AML-193 (cell line): ENCODE measurements at regions not wholly inside any gene's neighbourhood (a gene's known extent, or its start where the extent isn't known, plus 50 kb on each side); places are given as distances from the start of the nearest gene placed in this dataset.

Source experiments
- DNase-seq, 2 experiments: peaks; one replicate each; lab custom pipeline; 2025; lab: John Stamatoyannopoulos, UW

DNA sequence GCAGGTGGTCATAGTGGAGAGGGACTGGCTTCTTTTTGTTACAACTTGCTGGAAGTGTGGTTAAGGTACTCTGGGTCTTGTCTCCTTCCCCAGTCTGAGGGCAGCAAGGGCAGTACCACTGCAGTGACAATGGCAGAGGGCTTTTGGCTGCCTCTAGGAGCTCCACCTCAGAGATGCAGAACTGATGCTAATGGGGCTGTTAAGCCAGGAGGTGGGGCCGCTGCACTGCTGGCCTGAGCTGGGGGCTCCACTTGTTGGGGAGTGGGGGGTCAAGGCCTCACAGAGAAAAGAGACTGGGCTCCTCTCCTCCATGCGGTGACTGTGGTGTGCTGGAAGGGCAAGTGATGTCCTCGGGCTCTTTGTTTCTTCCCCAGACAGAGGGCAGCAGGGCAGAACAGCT, 135.7 kb downstream of the DSEL start:
- DNase-seq, result no peak

DNA sequence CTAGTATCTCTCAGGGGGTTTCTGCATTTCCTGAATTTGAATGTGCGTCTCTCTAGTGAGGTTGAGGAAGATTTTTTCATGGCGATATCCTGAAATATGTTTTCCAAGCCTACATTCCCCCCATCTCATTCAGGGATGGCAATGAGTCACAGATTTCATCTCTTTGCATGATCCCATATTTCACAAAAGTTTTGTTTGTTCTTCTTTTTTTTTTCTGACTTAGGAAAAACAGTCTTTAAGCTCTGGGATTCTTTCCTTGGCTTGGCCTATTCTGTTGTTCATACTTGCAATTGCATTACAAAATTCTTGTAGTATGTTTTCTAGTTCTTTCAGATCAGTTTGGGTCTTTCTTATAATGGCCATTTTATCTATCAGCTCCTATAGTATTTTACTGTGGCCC, 136.5 kb downstream of the DSEL start:
- DNase-seq, result no peak

DNA sequence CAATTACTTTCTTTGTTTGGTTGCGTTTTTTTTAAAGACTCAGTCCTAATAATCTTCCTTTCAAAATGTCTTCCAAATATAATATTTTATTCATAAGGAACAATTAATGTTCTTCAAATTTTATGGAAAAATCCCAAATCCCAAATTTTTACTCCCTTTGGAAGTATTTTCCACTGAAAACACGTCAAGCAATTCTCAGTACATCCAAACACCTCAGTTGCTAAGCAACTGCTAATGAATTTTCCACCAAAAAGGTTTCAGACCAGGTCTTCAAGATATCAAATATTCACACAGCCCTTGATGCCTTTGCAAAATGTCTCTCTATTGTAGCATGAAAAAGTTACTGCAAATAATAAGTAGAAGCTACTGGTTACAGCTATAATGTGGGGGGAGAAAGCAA, 140.1 kb downstream of the DSEL start:
- DNase-seq, result no peak

DNA sequence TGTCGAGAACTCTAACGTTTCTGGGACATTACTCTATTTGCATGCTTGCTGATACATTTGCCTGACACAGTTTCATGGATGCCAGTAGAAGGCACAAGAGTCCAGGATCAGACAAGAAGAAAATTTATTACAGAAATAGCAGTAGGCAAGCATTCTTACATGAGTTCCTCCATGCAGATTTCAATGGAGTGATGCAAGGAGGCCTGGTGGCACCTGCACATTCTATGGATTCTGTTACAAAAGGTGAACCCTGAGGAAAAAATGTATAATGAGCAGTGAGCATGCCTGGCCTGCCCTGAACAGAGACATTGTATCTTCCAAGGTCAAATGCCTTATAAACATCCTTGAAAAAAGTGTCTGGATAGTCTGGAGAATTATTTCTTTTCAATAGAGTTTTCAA, 142.9 kb downstream of the DSEL start:
- no peak for DNase-seq

DNA sequence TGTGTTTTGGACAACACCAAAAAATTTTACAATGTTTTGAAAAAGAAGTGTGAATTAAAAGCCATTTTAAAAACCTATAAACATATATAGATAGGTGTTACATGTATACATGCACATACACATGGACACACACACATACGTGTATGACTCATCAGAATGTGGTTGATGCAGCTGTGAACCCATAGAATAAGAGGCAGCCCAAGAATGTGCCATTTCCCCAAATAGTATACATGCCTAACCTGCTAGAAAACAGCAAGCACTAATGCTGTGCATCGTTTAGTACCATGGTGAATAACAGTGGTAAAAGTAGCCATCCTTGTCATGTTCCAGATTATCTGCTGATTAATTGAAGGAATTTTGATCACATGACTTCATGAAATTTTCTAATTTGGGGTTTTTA, 149.0 kb downstream of the DSEL start:
- no peak for DNase-seq

DNA sequence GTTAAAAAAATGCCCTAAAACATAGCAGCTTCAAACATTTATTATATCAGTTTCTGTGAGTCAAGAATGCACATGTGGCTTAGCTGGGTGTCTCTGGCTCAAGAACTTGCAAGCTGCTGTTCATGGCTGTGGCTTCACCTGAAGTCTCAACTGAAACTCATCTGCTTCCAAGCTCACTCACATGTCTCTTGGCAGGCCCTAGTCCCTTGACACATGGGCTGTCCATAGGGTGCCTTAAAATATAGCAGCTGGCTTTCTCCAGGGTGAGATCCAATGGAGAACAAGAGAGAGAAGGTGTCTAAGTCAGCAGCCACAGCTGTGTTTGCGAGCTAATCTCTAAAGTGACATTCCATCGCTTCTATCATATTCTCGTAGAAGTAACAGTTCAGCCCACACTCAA, 152.8 kb downstream of the DSEL start:
- DNase-seq, result no peak

DNA sequence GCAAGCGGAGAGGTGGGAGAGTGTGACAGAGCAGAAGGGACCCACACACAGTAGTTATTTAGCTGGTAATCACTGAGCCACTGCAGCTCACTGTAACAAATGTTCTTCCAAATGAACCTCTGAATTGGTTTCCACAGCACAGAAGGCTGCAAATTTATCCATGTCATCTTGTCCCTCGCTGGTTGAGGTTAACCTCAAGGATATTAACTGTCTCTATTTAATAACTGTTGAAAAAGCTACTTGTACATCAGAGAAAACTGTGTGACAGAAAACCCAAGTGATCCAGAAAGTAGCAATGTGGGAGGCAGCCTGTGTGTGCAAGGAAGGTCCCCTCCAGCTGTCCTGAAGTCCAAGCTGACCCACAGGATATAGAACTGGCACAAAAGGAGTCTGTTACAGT, 153.6 kb downstream of the DSEL start:
- no peak for DNase-seq

DNA sequence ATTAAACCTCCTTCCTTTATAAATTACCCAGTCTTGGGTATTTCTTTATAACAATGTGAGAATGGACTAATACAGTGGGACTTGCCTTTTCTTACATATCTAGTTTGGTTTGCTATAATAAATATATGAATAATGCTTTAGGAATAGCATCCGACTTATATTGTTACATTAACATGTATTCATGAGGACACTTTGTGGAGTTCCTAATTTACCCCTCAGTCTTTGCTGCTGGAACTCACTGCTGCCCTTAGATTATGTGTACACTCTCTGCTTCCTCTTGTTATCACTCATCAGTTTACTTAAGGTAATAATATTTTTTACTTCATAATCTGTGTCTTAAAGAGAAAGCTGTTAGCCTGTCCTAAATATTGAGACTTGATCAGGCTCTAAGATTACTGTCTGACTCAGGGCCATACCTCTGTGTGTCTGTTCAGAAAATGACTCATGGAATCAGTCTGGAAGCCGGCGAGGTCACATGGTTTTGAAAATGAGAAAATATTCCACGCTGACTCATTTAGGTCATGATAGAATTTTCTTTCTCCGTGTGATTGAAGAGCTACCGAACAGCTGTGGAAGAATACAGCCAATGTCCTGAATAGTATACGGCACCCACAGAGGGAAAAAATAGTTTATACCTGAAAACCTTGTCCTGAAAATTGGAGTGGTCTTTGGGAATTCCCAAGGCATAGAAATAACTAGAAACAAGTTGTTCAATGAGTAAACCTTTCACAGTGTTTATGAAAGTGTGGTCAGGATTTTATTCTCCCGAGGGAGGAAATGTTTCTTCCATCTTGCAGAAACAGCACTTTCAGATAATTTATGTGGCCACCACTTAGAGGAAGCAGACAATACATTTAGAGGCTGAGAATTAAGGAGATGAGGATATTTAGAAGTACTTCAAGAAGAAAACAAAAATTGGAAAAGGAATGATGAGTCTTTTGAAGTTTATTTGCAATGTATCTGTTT, 156.4 kb downstream of the DSEL start:
- DNase-seq, result no peak

DNA sequence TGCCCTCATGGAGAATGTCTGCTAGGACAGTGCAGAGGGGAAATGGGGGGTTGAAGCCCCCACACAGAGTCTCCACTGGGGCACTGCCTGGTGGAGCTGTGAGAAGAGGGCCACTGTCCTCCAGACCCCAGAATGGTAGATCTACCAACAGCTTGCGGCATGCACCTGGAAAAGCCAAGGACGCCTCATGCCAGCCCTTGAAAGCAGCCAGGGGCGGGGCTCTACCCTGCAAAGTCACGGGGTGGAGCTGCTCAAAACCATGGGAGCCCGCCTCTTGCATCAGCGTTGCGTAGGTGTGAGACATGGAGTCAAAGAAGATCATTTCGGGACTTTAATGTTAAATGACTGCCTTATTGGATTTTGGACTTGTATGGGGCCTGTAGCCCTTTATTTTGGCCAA, 157.6 kb downstream of the DSEL start:
- no peak for DNase-seq

DNA sequence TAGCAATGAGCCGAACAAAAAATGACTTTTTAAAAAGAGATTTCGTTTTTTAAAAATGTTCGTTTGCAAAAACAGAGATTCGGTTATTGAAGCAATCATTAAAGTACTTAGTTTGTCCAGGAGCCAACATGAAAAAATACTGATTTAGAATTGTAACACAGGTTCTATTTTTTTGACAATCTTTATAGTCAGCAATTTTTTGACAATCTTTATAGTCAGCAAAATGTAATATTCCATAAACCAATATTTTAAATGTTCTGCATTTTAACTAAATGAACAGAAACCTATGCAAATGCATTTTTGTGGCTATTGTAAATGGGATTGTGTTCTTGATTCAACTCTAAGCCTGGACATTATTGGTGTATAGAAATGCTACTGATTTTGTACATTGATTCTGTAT, 161.8 kb downstream of the DSEL start:
- DNase-seq, result no peak

DNA sequence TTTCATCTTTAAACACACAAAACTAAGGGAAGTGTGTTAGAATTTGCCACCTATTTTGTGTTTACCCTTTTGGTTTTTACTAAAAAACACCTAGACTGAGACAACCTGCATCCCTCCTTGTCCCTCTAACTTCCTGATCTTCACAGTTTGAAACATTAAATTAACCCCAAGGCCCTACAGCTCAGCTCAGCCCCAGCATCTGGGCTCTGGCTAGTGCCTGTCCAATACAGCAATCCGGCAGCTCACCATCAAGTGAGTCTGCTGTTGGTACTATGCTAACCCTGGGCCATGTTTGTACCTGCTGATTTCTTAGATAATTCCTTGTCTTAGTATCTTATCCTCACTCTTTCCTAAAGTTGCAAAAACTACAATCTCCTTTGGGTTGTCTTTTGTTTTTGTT, 162.4 kb downstream of the DSEL start:
- DNase-seq, result no peak

DNA sequence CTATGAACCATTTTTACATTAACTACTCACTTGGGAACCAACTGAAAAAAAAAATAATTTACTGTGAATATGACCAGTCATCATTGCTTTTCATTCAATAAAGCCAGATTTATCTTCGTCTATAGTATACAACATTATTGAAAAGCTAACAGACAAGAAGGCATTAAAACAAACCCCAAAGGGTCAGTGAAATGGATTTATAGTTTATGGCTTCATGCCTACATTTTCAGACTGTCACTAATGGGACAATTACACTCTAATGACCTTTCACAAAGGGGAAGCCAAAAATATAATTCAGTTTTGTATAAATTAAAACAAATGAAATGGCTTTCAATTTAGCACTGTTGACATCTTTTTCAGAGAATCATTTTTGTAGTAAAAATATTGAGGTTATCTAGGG, 169.1 kb downstream of the DSEL start:
- no peak for DNase-seq

DNA sequence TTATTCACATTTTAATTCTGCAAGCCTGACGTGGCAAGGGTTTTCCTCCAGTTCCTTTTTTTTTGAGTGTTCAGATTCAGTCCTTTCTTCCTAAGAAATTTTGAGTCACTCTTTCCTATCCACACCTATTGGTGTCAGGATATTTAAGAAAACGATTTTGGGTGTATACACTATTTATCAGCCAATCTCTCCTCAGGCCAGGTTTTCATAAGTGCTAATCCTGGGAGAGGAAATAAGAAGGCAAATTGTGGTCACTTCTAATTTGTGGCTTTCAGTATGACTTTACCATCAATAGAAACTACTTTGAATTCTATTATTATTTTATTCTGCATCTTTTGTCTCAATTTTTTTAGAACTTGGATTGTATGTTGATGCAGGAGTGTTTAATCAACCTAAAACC, 174.4 kb downstream of the DSEL start:
- DNase-seq, result no peak

DNA sequence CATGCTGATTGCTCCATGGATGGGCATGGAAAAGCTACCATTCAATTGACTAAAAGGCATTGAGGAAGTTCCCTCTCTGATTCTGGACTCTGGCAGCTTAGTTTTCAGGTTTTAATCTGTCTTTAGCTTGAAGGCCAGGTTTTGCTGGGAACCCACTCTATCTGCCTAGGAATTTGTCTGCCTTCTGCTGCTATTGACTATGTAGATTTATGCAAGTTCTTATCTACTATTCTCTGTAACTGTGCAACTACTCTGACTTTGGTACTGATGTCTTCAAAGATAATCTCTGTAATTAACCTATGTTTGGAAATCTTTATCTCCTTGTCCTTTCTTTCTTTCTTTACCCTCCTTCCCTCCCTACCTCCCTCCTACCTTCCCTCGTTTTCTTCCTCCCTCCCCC, 178.8 kb downstream of the DSEL start:
- DNase-seq, result no peak

DNA sequence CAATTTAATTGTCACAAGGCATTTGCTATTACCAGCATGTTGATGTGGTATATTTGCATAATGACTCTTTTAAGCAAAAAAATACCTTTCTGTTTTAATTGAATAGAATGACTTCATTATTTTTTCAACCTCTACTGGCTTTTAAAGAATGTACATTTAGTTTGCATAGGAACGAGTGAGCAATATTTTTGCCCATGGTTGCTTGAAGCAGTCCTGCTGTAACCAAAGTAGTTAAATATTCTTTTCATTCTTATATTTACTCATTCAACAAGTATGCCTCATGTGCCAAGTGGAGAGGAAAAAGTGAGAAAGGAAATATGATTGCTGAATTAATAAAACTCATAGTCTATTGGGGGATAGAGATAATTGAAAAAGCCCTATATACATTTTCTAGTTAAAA, 184.7 kb downstream of the DSEL start:
- no peak for DNase-seq

DNA sequence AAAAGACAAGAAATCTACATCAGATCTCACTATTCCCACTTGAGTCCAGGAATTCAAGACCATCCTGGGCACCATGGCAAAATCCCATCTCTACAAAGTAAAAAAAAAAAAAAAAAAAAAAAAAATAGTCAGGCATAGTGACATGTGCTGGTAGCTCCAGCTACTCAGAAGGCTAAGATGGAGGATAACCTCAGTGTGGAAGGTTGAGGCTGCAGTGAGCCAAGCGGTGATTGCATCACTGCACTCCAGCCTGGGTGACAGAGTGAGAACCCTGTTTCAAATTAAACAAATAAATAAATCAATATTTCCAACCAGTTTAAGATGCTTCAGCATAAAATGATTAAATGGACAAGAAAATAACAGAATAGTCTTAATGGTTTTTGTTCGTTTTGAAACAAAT, 197.4 kb downstream of the DSEL start:
- no peak for DNase-seq

DNA sequence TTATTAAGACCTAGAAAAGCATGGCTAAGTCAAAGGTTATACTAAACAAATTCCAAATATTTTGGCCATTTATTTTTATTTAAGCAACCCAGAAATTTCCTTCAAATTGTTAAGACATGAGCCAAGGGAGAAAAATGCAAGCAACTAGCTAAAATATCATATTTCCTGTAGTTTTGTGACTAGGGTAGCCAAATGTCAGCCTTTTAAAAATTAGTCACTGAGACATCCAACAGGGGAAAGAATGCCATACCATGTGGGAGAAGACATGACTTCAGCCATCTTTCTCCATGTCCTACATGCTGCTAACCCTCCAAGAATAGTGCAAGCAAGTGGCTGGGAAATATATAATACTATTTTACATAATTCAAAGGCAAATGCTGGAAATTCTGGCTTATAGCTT, 197.9 kb downstream of the DSEL start:
- DNase-seq, result no peak

DNA sequence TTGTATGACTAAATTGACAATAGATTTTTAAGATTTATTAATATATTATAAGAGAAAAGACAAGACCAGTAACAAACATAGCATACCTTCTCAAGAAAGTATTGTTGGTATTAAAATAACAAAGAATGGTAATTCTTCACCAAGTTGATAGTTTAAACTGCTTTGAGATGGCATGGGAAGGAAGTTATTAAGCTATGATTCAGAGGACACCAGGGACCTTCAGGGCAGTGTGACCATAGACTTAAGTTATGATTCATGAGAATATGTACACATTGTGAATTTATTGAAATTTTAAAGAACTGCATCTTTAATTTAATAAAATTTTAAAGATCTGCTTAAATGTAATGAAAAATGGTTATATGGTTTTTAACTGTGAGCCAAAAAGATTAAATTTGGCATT, 205.7 kb downstream of the DSEL start:
- DNase-seq, result no peak

DNA sequence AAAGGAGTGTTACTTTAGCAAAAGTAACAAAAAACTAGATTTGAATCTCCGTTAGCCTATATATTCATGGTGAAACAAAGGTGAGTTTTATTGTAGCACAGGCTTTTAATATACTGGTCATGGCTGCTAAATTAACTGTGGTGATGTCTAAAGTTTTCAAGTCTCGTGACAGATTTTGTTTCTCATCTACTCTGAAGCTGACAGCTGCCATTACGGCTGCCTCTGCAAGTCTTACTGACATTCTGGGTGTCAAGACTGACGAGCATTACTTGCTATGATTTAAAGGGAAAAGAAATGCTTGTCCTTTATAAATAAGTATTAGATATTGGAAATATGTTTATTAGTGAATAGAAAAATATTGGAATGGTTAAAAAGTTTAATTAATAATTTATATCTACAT, 207.7 kb downstream of the DSEL start:
- DNase-seq, result no peak

DNA sequence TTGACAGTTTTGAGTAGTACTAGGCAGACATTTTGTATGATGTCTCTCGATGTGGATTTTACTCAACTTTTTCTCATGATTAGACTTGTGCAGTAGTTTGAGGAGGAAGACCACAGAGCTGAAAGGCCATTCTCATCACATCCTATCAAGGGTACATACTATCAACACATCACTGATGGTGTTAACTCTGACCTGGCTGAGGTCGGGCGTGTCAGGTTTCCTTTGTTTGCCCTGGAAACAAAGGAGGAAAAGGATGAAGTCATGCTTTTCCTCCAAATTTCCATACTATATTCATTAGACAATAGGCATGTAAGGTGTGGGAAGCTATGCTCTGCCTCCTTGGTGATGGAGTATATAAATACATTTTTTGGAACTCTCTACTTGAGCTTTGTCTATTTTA, 211.1 kb downstream of the DSEL start:
- DNase-seq, result no peak

DNA sequence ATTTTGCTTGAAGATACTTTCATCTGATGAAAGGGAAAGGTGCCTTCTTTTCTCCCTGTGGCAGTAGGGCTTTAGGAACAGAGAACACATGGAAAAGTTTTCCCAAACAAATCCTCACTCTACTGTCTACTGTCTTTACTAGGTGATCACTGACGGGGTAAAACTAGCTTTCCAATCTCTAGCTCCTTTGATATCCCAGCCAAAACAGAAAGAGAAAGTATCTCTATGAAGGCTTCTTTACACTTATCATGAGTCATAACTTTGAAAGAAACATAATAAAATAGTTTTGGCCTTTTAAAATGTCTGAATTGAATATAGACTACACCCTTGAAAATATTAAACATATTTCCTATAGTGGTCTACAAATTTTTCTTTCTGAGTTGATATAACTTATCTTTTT, 214.5 kb downstream of the DSEL start:
- no peak for DNase-seq

DNA sequence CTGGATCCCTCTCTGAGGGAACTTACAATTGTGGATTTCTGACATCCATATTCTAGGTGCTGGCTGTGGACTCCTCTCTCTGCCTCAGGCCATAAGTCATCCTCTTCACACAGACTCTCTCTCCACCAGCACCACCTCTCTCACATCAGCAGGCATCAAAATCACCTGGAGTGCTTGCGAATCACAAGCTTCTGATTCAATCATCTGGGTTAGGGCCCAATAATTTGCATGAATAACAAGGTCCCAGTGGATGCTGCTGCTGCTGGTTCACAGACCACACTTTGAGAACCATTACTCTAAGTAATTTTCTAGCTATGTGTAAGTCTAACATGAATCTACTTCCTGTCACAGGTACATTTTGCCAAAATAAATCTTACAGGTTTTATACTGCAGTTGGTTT, 214.9 kb downstream of the DSEL start:
- no peak for DNase-seq

DNA sequence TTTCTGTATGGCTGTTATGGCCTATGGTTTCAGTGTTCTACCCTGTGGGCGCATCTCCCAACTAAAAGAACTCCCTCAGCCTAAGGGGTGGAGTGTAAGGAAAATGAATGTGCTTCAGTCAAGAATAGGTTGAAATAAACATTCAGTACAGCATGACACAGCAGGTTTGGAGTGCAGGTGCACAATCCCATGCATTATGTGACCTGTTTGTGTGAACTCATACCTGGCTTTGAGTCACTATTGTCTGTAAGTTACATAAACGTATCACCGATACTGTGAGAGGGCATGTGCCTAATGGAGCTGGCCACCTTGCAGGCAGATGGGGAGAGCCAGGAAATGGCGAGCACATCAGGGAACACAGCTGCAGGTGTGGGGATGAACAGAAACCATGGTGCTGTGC, 216.0 kb downstream of the DSEL start:
- DNase-seq, result no peak

DNA sequence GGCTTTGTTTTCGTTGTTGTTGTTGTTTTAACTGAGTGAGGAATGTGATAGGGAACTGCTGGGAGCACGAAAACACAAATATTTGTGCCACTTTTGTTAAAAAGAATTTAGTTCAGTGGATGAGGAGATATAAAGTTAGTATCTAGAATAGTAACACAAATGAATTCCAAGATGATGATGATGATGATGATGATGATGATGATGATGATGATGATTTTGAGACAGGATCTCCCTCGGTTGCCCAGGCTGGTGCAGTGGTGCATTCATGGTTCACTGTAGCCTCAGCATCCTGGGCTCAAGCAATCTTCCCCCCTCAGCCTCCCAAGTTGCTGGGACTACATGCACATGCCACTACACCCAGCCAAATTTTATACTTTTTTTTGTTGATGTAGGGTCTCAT, 223.7 kb downstream of the DSEL start:
- DNase-seq, result no peak
